ENCODE measurements at regions not wholly inside any gene's neighbourhood (a gene's known extent, or its start where the extent isn't known, plus 50 kb on each side); places are given as distances from the start of the nearest gene placed in this dataset.

DNA sequence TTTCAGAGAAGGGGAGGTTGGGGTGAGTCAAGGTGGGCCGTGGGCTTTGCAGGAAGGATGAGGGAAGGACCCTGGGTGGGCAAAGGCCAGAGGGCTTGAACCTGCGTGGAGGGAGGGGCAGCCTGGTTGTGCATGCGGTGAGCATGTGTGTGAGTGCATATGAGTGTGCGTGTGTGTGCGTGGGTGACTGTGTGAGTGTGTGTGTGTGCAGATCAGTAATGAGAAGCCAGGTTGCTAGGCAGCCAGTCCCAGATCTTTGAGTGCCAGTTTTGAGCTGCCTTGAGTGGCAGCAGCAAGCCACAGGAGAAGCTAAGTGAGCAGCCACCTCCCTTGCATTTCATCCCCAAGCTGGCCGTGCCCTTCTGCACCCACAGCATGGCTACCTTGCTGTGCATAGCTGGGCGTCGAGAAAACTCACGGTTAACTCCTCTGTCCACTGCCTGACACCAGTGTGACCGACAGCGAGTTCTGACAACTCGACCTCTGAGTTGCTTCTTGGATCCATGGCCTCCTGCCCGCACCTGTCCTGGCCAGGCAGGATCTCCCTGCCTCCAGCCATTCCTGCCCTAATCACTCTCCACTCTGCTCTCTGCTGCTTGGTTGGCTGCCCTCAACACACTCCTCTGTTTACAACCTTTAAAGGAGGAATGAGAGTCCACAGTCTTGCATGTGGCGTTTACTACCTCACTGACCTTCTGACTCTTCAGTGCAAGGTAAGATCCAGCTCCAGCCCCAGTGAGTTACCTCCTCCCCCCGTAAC lies 775.4 kb downstream of the TYW1 start:
- no peak for DNase-seq

DNA sequence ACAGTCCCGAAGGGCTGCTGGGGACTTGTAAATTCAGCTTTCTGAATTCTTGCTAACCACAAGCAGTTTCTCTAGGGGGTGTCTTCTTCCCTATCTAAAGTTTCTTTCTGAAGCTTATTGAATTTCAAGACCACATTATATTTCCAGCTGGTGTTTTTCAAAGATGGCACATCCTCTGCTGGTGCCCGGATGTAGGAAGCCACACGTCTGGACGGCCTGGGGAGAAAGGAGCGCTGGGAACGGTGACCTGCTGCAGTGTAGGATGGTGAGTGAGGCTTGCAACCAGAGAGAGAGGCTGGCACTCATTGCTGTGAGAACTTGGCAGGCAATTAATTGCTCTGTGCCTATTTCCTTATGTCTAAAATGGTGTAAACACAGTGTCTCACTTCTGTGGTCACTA lies 776.4 kb downstream of the TYW1 start:
- DNase-seq: no peak

DNA sequence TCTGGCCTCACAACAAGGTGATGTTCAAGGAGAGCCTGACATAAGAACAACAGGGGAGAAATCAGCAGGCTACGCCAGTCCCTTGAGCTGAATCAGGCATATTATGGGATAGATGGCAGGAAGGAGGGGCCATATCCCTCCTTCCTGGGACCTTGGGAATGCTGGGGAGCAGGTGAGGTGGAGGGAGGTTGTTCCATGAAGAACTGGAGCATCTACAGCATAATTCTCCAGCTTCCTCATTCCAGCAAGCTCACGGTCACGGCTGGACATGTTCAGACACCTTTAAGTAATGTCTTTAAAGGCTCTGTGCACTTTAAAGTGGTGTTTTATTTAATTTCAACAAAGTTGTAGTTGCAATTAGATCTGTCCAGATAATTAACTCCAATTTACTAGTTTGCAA lies 780.5 kb downstream of the TYW1 start:
- DNase-seq: no peak

DNA sequence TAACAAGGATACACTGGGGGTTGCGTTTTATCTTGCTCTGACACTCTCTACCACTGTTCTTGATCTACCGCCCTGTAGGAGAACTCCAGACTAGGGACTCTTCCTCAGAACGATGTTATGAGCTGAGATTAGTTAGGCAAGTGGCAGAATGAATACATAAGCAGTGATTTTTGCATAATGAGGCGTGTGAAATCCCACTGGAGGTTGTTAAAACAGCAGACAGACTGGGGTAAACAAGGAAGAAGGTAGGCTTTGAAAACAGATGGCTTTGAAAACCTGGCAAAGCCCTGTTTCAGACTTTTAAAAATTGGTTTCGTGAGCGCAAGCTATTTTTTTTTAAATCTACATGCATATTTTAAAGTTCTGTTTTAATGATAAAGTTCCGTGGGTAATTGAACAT lies 785.2 kb downstream of the TYW1 start:
- peak; percentile 34 for DNase-seq

DNA sequence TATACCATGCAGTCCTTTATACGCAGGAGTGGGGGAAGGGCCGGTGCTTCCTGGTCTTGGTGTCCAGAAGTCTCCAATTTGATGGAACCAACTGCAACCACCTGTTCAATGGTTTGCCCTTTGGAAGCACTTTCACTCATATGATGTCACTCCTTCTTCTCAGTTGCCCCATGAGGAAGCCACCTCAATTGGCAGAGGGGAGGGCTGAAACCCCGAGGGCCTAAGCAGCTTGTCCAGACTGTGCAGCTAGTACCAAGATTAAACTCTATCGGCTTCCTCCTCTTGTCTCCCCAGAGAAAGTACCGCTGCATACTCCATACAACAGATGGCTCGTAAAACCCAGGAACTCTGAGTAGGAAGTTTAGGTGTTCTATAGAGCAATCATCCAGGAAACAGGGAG lies 789.4 kb downstream of the TYW1 start:
- peak; percentile 60 for DNase-seq

DNA sequence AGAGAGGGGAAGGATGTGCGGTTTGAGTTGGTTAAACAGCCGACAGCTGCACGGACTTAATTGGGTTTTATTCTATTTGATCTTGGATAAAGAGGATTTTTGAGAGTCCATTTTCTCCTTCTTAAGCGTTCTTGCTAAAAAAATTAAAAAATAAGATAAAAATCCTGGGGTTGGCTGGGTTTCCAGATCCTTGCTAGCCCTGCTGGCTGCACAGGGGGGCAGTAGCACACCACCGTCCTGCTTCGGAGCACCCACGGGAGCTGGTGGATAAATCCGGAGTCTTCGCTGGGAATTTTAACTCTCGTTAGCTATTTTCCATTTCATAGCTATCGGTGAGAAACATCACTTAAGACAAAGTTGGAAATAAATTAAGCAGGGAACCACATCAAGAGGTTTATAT lies 792.0 kb downstream of the TYW1 start:
- DNase-seq: no peak

DNA sequence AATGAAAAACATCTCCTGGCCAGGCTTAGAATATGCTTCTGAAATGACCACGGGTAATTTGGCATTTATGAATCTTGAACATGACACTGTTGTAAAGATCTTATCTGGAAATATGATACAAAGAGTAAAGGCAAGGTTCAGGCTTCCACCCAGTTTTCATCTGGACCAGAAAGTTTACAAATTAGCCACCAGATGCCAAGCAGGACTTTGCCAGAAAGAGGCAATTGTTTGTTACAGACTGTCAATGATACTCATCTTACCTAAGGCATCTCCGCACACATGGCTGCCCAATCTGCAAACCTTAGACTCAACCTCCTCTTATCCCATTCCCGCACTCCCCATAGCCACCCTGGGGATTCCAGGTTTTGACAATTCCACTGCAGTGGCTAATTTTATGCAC lies 795.3 kb downstream of the TYW1 start:
- DNase-seq: peak; percentile 42

DNA sequence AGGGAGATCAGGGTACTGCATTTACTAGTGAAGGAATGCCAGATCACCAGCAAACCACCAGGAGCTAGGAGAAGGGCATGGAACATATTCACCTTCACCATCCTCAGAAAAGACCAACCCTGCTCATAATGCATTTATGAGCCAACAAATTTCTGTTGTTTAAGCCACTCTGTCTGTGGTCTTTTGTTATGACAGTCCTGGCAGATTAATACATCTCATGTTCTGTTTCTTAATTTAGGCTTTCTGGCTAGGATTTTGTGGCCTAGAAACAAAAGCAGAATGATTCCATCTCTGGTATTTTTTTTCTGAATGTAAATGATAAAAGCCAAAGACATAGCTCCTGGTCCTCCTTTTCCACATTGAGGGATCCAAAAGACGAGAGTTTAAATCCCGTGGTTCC lies 797.9 kb downstream of the TYW1 start:
- no peak for DNase-seq

DNA sequence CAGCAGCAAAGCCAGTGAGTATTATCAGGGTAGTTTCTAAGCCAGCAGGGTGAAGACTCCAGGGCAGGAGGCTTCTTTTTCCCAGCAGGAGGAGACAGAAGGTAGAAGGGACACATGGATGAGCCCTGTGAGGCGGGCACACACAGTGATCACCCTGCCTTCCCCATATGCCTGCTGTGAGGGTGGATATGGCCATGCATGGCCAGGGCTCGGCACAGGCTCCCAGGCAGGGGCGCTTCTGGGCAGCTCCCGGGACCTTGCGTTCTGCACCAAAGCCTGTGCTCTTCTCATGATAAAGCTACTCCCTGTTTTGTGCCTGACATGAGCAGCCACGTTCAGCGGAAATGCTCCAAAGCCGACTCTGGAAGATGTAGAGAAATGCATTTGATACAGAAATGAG lies 807.2 kb downstream of the TYW1 start:
- DNase-seq: no peak

DNA sequence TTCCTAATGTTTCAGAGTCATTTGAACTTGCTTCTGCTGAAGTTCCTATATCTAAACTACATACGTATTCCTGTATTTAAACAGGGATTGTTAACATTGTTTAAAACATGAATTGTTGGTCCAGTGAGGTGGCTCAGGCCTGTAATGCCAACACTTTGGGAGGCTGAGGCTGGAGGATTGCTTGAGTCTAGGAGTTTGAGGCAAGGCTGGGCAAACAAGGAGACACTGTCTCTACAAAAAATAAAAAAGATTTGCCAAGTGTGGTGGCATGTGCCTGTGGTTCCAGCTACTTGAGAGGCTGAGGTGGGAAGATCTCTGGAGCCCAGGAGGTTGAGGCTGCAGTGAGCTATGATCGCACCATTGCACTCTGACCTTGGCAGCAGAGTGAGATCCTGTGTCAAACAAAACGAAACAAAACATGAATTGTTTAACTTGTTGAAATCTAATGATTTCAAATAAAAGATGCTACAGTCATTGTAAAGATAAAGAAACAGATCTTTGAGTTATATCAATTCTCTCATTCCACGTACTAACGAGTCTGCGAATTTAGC lies 809.4 kb downstream of the TYW1 start:
- no peak for DNase-seq

DNA sequence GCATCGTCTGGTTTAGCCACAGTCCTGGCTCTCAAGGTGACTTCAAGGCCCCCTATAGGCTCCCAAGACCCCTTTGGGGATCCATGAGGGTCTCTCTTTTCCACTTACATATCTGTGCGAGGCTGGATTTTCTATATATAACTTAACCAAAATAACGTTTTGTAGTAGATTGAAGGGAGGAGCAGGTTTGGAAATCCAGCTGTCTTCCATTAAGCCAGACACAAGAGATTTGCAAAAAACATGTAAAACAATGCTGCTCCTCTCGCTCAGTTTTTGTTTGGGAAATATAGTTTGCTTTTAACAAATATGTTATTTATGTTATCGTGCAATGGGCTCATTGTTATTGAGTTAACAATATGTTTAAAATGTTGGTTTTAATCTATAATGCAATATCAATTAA lies 811.2 kb downstream of the TYW1 start:
- no peak for DNase-seq

DNA sequence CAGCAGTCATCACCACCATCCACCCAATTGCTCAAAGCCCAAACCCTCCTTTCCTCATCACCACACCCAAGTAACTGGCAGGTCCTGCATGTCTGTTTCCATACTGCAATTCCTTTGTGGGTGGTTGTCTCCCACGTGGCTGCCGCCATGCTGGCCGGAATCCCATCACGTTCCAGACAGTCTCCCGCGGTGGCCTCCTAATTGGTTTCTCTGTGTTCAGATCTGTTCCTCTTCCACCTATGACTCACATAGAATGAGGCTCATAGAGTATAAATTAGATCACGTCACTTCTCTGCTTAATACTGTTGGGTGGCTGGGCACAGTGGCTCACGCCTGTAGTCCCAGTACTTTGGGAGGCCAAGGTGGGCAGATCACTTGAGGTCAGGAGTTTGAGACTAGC lies 813.0 kb downstream of the TYW1 start:
- DNase-seq: no peak

DNA sequence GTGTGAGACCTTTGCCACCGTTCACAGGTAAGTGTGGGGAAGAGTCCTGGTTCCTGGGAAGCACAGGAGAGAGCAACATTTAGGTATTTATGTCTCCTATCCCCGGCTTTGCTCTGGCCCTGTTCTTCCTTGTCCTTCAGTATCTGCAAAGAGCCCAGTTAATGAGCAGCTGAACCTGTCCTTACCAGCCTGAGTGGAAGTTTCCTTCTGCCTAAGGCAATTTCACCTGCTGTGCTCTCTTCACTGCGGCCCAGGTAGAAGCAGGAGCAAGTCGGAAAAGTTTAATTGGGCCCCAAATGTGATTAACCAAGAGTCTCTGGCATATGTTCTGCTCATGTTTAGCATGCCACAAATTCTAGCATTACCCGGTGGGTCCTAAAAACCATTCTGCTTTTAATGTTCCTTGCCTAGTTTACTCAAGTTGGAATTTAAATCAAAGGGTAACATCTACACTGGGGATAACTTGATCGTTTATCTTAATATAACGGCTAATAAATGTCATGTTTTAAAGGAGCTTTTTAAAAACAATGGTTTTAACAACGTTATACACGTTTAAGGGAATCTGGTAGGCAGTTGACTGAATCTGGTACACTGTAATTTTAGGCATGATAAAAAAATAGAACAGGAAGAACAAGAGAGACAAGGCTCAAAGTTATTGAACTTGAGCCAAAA lies 817.1 kb downstream of the TYW1 start:
- no peak for DNase-seq

DNA sequence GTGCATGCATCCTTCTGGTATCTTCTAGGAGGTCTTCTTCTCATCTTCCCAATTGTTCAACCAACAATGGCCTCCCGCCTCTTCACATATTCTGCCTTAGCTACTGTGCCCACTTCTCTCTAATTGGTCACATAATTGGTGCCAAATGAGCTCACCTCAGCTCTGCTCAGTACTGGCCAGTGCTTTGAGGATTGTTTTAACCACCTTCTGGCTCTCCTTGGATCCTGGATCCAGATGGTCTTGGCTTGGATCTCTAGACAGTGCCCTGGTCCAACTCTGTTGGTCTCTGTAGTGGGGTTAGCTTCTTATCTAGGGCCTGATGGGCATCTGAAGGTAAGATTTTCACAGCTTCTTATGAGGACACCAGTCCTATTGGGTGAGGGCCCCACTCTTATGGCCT lies 820.8 kb downstream of the TYW1 start:
- no peak for DNase-seq

DNA sequence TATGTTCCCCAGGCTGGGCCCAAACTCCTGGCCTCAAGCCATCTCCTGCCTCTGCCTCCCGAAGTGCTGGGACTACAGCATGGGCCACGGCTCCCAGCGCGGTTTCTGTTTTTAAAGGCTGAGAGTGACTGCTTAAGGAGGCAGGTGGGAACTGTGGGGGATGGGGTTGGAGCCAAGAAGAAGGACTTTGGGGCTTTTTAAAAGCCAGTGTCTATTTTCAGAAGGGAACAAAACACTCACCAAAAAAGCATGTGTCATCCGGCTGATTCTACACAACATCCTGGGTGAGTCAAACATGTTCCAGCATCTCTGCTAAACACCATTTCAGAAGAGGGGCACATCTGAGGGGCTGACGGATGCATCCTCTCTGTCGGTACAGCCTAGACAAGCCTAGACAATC lies 824.5 kb downstream of the TYW1 start:
- DNase-seq: no peak

DNA sequence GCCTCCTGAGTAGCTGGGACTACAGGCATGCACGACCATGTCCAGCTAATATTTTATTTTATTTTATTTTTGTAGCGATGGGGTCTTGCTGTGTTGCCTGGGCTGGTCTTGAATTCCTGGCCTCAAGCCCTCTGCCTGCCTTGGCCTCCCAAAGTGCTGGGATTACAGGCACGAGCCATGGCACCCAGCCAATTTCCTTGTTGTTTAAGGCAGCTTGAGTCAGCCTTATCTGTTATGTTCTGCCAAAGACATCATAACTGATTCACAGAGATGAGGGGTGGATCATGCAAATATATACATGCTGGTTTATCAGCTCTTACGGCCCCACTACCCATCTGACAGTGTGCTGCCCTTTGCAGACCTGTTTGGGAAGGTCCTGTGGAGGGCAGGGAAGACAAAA lies 826.7 kb downstream of the TYW1 start:
- no peak for DNase-seq

DNA sequence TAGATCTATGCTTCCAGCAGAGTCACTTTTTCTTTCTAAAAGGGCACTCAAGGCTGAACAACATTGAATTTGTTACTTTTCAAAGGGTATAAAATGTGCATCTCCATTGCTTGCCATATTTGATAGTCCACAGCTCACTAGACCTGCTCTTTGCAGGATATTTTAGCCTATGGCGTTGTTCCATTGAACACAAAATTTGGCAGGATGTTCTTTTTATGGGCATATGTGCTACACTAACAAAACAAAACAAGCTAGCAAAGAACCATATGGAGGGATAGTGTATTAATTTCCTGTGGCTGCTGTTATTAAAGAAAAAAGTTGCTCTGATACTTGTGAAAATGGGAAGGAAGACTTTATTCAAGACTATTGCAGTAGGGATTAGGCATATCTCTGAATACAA lies 828.7 kb downstream of the TYW1 start:
- DNase-seq: no peak

DNA sequence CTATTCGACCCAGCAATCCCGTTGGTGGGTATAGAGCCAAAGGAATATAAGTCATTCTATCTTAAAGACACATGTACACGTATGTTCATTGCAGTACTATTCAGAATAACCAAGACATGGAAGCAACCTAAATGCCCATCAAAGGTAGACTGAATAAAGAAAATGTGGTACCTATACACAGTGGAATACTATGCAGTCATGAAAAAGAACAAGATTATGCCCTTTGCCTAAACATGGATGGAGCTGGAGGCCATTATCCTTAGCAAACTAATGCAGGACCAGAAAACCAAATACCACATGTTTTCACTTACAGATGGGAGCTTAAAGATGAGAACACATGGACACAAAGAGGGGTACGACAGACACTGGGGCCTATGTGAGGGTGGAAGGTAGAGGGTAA lies 845.3 kb downstream of the TYW1 start:
- DNase-seq: no peak

DNA sequence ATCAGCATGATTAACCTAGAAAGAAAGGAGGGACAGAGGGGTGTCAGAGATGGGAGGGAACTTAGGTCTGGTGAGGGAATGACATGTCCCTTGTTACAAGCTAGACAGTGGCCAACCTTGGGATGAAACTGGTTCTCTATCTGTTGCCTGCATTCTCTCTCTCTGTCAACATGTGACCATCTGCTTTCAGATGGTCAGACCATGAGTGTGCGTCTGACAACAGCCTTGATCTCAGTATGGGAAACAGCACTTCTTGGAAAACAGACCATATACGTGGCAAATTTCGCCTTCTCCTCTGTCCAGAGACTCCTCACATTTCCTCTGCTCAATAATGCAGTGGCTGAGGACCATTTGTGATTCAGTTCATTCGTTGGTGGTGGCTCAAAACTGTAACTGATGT lies 845.9 kb downstream of the TYW1 start:
- no peak for DNase-seq

DNA sequence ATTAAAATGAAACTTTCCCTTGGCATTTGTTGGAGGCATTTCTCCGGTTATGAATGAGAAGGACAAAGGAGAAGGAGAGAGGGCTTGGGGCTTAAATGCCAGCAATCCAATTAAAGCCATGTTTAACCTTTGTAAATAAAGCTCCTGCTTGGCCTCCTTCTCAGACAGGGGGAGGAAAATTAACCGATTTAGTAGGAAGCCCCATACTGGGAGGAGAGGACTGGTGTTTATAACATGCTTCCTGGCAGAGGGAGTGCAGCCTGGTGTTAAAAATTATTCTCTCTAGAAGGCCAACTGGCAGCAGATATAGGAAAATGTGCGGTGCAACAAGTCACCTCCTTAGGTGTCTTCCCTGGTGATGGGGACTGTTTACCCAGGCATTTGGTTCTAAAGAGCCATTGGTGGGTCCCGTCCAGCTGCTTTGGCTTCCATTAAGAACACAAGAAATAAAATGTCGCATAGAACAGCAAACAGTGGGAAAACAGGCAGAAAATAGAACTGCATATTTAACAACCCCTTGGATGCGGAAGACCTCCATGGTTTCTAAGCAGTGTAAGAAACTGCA lies 846.5 kb downstream of the TYW1 start:
- no peak for DNase-seq

DNA sequence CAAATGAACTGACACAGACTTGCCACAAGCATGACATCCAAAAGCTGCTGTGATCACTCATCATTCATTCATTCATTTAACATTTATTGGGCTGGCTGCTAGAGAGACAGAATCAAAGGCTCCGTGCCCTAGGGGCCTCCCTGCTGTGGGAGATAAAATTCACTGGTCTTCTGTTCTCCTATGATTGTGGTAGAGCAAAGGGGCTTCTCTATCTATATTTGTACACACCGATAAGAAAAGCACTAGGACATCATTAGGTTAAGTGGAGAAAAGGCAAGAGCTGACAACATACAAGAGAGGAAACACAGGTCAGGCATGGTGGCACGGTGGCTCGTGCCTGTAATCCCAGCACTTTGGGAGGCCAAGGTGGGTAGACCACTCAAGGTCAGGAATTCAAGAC lies 847.0 kb downstream of the TYW1 start:
- DNase-seq: no peak

DNA sequence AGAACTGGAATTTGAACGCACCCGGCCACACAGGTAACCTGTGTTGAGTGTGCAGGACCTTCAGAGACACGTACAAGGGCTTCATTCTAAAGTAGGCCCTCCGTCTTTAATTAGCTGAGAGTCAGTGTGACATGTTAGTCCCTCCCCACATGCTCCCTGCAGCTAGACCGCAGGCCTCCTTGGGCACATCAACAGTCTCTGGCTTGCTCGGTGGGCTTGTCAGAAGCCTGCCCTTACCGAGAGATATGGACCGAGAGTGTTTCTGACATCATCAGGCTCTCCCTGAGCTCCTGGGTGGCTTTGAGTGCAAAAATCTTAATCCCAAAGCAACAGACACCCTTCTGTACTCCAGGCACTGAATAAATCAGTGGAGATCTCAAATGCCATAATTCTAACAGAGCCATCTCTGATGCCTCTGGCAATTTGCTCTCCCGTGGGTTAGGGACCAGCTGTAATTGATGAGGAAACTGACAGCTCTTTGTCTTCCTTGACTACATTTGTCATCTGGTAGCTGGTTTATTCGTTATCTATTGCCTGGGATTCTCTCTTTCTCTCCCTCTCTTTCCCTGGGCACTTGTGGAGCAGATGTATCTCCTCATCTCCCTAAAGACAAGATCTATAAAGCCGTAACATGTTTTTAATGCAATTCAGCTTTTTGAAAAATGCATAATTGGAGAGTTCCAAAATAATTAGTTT lies 850.6 kb downstream of the TYW1 start:
- no peak for DNase-seq

Data from DMS 273 treated with DMSO at 0.1 percent for 48 hours (cell line).